ENCODE measurements at regions not wholly inside any gene's neighbourhood (a gene's known extent, or its start where the extent isn't known, plus 50 kb on each side); places are given as distances from the start of the nearest gene placed in this dataset.
"Not testable (repeated sequence)": the region's sequence is repeated elsewhere in the genome, so short reads cannot be mapped to it uniquely, and the experiment has no call there.

DNA sequence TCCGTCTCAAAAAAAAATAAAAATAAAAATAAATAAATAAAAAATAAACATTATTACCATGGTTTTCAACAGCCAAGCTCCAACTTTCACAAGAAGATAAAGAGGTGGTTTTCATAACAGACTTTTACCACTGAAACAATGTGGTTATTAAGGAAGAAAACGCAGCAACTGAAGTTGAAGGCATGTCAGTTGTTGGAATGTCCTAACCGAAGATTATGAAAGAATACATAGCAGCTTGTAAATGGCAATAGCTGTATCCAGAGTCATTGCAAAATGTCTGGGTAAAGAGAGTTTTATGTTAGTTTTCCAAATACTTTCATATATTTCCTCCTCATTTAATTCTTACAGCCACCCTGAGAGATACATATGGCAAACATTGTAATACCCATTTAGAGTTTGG is 161.6 kb upstream of the MARCKS start:
- DNase-seq, result no peak

DNA sequence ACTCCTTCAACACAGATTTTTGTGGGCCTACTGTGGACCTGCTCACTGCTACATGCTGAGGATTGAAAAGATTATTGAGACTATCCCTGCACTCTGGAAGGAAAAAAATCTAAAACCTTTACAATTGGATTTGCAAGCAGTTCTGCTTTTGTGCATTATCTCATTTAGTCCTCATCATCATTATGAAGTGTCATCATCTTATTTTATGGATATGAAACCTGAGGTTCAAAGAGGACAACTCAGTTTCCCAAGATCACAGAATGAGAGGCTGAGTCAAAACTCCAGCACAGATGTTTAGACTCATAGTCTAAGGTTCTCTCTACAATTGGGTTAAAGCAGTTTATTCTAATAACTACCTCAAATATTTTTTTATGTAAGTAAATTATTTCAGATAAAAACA is 160.2 kb upstream of the MARCKS start:
- DNase-seq, result no peak

GRCh38 chr6:113697632-113698410 is 159.3 kb upstream of the MARCKS start:
- no peak for DNase-seq

- DNase-seq, result no peak
Observed at GRCh38 chr6:113699239-113699638, 157.9 kb upstream of the MARCKS start.

DNA sequence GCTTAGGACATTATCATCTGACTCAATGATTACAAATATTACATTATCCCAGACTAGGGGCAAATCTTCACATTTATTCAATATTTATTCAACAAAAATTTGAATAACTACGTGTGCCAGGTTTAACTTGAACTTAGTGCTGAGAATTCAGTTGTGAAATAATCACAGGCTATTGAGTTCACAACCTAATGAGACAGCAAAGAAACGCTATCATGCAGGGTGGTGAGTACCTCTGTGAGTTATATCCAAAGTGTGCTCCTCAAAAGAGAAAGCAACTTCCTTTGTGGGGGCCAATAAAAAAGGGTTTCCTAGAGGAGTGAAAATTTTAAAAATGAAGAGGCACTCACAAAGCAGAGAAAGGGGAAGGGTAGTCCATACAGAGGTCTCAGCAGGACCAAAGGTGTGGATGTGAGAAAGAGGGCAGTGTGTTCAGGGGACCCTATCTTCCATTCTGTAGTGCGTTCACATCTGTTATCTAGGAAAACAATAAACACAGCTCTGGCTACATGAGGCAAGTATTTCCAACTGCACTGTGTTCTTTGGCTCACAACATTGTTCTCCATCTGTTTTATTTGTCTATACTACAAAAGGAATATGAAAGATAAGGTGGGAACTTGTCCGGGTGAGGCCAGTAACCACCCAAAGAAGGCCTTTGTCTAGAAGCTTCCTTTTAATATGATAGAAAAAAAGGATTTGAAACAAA is 155.4 kb upstream of the MARCKS start:
- DNase-seq, result no peak

DNA sequence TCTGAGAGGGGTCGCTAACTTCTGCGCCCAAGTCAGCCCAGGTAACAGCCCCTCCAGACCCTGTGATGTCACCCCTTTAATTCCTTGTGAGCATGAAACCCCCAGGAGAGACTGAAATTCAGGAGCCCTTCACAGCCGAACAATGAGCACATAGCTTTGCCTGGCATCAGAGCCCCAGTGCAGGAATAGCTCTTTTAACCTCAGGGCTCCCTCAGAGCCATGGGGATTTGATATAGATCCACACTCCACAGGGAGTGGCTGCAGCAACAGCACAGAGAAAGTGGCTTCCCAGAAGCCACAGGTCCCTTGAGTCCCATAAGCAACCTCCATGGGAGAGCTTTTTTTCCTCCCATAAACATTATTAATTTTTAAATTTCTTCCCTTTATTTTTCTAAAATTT is 150.0 kb upstream of the MARCKS start:
- no peak for DNase-seq

DNA sequence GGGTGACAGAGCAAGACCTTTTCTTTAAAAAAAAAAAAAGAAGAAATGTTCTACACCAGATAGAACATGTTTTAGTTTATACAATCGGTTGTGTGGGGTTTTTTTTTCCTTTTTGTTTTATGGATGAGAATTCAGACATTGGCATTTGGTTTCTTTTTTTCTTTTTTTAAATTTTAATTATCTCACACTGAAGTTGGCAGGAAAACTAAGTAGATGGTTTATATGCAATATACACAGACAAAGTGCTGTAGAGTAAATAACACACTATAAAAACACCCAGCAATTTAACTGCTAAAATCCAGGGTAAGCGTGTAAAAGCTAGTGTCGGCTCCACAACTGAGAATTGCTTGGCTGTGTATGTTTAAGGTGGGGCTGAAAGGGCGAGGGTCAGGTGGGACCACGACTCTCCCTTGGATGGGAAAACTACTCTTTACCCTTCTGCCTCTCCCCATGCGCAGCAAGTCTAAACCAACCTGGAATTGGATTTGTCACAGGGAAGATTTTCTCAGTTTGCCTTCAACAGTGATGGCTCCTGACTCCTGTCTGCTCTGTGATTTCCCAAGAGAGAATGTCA is 147.1 kb upstream of the MARCKS start:
- no peak for DNase-seq

DNA sequence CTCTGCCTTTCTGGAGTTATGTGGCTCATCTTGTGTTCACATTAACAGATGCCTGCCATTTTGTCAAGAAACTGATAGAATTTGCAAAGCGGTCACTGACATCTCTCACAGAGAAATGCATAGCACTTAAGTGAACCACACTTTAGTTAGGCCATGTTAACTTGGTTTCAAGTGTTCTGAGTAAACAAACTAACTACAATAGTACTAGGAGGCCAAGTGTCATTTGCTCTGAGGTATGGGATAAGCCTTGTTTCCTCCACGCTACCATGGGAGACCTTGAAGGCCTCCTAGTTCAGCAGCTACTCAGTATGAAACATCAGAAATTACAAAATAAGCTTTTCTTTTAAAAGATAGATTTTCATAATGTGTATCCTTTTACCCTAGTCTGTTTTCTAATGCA is 143.5 kb upstream of the MARCKS start:
- DNase-seq, result no peak

DNA sequence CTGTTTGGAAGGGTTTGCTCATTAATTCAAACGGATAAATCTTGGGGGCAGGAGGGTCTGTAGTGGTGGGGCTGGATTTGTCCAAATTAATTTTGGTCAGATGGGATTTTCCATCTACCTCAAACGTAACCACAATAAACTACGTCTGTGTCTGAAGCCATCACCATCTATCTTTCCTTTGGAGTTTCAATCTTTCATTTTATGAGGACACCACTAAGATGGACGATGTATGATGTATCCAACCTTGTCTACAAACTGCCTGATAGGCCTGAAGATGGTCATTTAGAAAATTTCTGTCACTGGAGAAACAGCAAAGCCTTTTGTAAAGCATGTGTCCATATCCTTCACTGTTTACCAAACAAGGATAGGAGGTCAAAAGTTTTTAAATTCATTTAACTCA is 138.6 kb upstream of the MARCKS start:
- no peak for DNase-seq

GRCh38 chr6:113719064-113719463 is 138.1 kb upstream of the MARCKS start:
- DNase-seq, result no peak

- DNase-seq, result no peak
Observed at GRCh38 chr6:113719545-113719944, 137.6 kb upstream of the MARCKS start.

DNA sequence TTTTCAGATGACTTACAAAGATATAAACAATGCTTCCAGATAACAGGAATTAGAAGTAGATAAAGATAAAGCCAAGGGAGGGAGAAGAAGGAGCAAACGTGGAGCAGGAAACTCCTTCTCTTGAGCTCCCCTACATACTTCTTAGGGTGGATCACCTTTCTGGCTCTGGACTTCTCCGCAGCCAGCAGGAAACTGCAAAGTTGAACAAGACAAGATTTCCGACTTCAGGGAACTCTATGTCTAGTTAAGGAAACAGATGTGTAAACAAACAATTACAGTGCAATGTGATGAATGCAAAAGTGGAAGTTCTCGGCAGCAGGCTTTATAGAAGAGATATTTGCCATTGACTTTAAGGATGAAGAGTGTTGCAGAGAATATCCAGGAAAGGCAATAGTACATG is 134.0 kb upstream of the MARCKS start:
- DNase-seq, result no peak

DNA sequence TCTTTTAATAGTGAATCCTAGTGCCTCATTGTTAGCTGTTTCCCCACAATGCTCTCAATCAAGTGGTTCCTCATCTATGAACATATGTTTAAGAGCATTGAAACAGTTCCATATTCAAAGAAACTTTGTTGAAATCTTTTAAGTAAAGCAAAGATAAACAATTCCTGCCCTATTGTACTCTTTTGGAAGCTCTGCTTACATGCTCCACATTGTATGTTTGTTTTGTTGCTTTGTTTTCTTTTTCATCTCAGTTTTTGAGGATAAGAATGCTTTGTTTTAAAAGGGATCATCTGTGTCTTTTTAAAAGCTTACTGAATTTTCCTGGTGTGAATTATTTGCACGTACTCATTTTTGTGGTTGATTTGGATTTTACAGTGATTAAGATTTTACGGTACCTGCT is 132.2 kb upstream of the MARCKS start:
- DNase-seq, result not testable (repeated sequence)

DNA sequence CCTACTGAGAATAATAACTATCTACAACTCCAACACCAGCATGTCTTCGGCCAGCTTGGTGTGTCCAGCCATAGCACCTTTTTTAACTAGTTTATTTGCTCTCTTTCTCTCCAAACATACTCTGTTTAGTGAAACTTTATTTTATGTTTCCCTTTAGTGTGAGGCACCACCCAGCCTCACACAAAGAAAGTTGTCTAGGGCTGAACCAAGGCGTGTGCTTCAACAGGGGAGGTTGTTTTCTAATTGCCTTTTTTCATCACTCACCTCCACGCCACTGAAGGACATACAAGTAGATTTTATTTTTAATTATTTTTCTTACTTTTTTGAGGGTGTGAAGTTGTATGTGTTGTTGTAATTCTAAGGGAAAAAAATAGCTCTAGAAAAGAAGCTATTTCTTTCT is 125.6 kb upstream of the MARCKS start:
- DNase-seq, result no peak

DNA sequence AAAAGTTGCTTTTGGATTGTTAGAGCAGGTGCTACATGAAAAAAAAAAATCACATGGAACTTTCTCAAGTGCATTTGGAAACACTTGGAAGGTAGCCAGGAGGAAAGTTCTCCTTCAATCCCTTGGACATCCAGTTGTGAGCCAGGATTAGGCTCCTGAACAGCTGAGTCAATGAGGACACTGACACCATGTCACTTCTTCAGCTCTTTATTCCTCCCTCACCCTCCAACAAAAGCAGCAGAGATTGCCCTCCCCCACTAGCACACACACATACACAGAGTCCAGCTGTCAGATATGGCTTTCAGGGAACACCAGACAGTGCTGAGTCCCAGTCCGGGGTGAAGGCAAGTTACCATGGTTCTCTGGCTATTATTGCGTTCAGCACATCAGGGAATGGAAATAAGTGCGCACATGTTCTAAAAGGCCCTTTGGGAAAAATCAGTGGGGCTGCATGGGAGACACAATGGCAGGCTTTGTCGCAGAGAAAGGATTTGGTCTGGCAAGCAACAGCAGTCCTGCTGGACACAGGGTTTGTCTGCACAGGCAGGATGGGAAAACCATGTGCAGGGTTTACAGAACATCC is 124.7 kb upstream of the MARCKS start:
- peak; percentile 59 for DNase-seq

DNA sequence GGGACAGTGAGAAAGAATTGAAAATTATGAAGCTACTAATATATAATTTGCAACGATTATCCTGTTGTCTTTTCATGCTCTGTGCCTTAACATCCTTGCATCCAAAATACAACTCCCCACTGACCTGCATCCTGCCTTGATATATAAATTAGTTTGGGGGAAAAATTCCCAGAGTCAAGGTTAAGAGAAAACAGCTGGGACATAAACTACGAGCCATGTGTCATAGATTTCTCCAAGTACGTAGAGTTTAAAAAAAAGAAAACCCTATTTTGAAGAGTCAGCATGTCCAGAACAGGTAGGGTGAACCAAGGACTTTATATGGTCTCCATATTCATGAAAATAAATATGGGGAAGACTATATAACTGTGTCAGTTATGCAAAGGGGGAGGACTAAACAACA is 123.8 kb upstream of the MARCKS start:
- no peak for DNase-seq

DNA sequence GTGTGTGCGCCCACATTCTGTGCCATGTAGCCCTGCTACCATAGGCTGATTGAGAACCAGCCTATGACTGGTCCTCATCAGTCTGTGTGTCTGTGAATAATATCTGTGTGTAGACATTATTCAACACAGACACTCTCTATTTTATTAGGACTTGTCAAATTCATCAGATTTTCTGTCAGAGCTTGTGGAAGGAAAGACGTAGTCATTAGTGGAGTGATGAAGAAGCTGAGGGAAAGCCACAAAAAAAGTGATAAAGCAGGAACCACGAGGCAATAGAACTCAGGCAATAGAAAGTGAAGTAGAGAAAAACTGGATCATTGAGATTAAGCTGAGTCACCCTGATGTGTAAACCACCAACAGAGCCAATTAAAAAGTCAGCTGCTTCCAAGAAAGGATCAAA is 122.2 kb upstream of the MARCKS start:
- DNase-seq, result no peak

GRCh38 chr6:113735491-113735890 is 121.7 kb upstream of the MARCKS start:
- no peak for DNase-seq

- DNase-seq, result no peak
Observed at GRCh38 chr6:113736978-113737377, 120.2 kb upstream of the MARCKS start.

DNA sequence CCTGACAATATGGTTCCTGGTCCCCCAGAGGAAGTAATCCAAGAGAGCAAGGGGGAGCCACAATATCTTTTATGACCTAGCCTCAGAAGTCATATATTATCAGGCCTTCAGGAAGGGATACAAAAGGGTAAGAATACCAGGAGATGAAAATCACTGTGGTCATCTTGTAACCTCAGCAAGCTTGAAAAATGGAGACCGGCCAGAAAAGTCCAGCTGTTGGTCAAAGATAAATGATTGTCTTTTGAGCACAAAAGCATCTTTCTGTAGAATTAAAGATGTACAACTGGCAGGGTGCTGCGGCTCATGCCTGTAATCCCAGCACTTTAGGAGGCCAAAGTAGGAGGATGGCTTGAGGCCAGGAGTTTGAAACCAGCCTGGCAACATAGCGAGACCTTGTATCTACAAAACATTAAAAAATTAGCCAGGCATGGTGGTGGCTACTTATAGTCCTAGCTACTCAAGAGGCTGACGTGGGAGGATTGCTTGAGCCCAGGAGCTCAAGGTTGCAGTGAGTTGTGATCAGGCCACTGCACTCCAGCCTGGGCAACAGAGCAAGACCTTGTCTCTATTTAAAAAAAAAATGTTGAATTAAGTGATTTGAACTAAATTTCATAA is 118.0 kb upstream of the MARCKS start:
- no peak for DNase-seq

- no peak for DNase-seq
Observed at GRCh38 chr6:113741651-113742050, 115.5 kb upstream of the MARCKS start.

DNA sequence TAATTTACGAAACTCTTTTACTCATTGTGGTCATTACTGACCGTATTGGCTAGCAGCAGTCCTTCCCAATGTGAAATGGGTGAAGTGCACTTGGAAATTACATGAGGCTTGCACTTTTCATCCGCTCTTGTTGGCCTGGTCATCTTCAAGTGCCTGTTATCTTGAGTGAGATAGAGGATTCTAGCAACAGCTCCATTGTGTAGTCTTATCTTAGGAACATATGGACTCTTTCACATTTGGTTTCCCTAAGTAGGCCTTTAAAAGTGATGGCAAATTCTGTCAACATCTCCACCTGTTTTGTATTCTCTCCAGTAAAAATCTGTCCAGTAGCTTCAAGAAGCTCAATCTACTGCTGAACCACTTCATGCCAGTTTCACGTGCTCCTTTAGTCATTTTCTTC is 114.8 kb upstream of the MARCKS start:
- DNase-seq, result no peak

DNA sequence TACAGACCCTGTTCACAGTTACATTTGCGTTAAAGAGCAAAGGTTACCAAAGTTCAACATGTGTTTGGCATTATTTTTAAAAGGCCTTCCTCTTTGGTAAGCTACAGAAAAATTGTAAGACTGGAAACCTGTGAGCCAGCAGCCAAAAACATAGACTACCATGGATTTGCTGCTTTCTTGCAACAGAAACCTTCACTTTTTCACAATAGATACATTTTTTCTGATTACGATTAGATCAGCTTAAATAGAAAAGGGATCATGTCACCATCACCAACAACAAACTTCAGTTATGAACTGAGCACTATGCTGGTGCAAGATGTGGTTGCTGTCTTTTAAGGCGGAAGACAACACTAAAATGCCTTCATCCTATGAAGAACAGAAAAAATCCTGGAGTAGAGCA is 112.3 kb upstream of the MARCKS start:
- DNase-seq, result no peak
